ENCODE measurements at regions not wholly inside any gene's neighbourhood (a gene's known extent, or its start where the extent isn't known, plus 50 kb on each side); places are given as distances from the start of the nearest gene placed in this dataset.

GRCh38 chr5:57102189-57102904 is 71.5 kb upstream of the GPBP1 start:
- H4K8ac ChIP-seq (ENCODE audit: low read depth in 2 of 2, low read length in 2 of 2) = no peak overlapping the region
- ATAC-seq (ENCODE audit: low read depth) (no peak), DNase-seq (no peak)
- no peak overlapping the region for H3K56ac ChIP-seq (ENCODE audit: extremely low read depth, insufficient read depth, low read length)
- no peaks in the 10 kb centered on the region for H3K36me3 ChIP-seq (ENCODE audit: control insufficient read depth, insufficient read depth, low read length)
- BruUV-seq (replicated peaks) = no TSS peak
- no peaks in the 10 kb centered on the region for H3K79me1 ChIP-seq (ENCODE audit: low read depth in 1 of 2, low read length in 2 of 2)
- no peak overlapping the region for H3K23ac ChIP-seq (ENCODE audit: low read depth, low read length)
- no peak overlapping the region for H4K5ac ChIP-seq (ENCODE audit: low read depth, low read length)
- H3K18ac ChIP-seq (ENCODE audit: low read depth, low read length) = no peak overlapping the region
- intact Hi-C loops (cut with micrococcal nuclease) (no loop called here), dilution Hi-C loops (cut with HindIII; ENCODE audit: low sequenced_read_pairs, unreplicated experiment) (no loop called here), in situ Hi-C loops (cut with MboI; ENCODE audit: low sequenced_read_pairs) (no loop called here)
- H2AK5ac ChIP-seq (ENCODE audit: low read depth, low read length) = no peak overlapping the region
- no peak for TF ChIP-seq SMC3 (IDR thresholded peaks at IDR 0.05; ENCODE audit: low read depth, low read length)
- peaks cover 4% of the 10 kb centered on the region; the same call in 1 of the 2 replicates for H3K27me3 ChIP-seq (ENCODE audit: control insufficient read depth, insufficient read depth, low read length)
- no peak overlapping the region for H3K4me3 ChIP-seq (ENCODE audit: insufficient read depth, low read depth, low read length)
- H4K91ac ChIP-seq (ENCODE audit: insufficient read depth, low read depth, low read length) = no peak overlapping the region
- H2BK15ac ChIP-seq (ENCODE audit: low read depth, low read length) = no peak overlapping the region
- no peaks in the 10 kb centered on the region; the same call in 1 of the 2 replicates for H3K9me1 ChIP-seq (ENCODE audit: insufficient read depth, low read length)
- H3K9ac ChIP-seq (ENCODE audit: low read depth, low read length) = no peak overlapping the region
- no peak overlapping the region for H3K27ac ChIP-seq (ENCODE audit: insufficient read depth, low read length)
- no peak overlapping the region for H2BK5ac ChIP-seq (ENCODE audit: low read depth, low read length, poor library complexity, severe bottlenecking)
- no peak overlapping the region for H2AFZ ChIP-seq (replicated peaks; ENCODE audit: low read length, poor library complexity)
- no peak overlapping the region for H2AK9ac ChIP-seq (replicated peaks; ENCODE audit: low read depth, low read length, poor library complexity)
- WGBS, 2 experiments (ENCODE audit: extremely low coverage in 2 of 2, insufficient read length in 1 of 2) = 58% methylated on average over 2 of the region's 8 CpGs; no CpG with 5 or more reads in 1 of the 2 experiments
- H4K20me1 ChIP-seq (ENCODE audit: insufficient read depth, low read length) = no peaks in the 10 kb centered on the region
- H3K4me1 ChIP-seq (ENCODE audit: control insufficient read depth, insufficient read depth, low read length) = no peaks in the 10 kb centered on the region
- H2BK20ac ChIP-seq (ENCODE audit: low read depth, low read length) = no peak overlapping the region
- CTCF ChIA-PET = no interaction called here
- H3K4ac ChIP-seq (ENCODE audit: low read depth, low read length) = no peak overlapping the region
- POLR2A ChIA-PET (ENCODE audit: unreplicated experiment) = no interaction called here
- no peak overlapping the region for H3K4me2 ChIP-seq (ENCODE audit: low read depth, low read length)
- peaks cover 4% of the 10 kb centered on the region; the same call in 1 of the 2 replicates for H3K9me3 ChIP-seq (ENCODE audit: control insufficient read depth, insufficient read depth, low read length)
- no peak overlapping the region for H3K14ac ChIP-seq (replicated peaks; ENCODE audit: low read depth, low read length)
- H2BK120ac ChIP-seq (ENCODE audit: low read depth, low read length) = no peak overlapping the region

Measured in IMR-90 (cell line).